ENCODE measurements at regions not wholly inside any gene's neighbourhood (a gene's known extent, or its start where the extent isn't known, plus 50 kb on each side); places are given as distances from the start of the nearest gene placed in this dataset.

- TF ChIP-seq POLR2A (IDR thresholded peaks at IDR 0.05; ENCODE audit: low read depth, low read length), result no peak
- no peak for TF ChIP-seq POLR2AphosphoS5 (IDR thresholded peaks at IDR 0.05; ENCODE audit: low read depth, low read length)
These were observed 209.6 kb upstream of the CDH10 start for GRCh38 chr5:24854350-24854749.
